ENCODE measurements at regions not wholly inside any gene's neighbourhood (a gene's known extent, or its start where the extent isn't known, plus 50 kb on each side); places are given as distances from the start of the nearest gene placed in this dataset.
"Not testable (repeated sequence)": the region's sequence is repeated elsewhere in the genome, so short reads cannot be mapped to it uniquely, and the experiment has no call there.

DNA sequence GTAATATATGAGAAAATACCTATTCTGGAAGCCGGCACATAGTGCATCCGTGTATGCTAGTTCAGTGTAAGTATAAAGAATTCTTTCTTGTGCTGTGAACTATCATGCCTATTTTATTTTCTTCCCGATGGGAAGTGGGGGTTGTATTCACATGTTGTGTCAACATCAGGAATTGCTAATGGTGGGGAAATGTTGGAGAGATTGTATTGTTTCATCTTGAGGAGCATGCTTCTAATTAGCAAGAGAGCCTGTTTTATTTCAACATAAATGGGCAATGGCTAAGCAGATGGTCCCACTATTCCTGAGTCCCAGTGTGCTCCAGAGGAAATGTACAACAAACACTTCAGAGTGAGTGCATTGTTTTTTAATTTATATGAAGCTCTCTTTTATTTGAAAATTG, 485.2 kb downstream of the PLPP3 start:
- no peak overlapping the region for H3K4me3 ChIP-seq (ENCODE audit: low read length in 2 of 2)
- H3K4ac ChIP-seq (ENCODE audit: low read length) = no peak overlapping the region
- H2BK5ac ChIP-seq (ENCODE audit: low read length) = no peak overlapping the region
- no peak overlapping the region for H3K9ac ChIP-seq (ENCODE audit: low read depth, low read length, poor library complexity)
- no peak overlapping the region for H3K18ac ChIP-seq (ENCODE audit: low read length)
- H2BK15ac ChIP-seq (ENCODE audit: low read length) = no peak overlapping the region
- WGBS, 2 donors (ENCODE audit: extremely low coverage in 2 of 2, insufficient read length in 2 of 2, insufficient replicate concordance in 1 of 2) = no CpG with 5 or more reads among the region's 3 CpGs
- no peak overlapping the region for H3K27ac ChIP-seq (replicated peaks; ENCODE audit: low read length)
- no peaks in the 10 kb centered on the region for H3K9me3 ChIP-seq (replicated peaks in 1 of 2; ENCODE audit: control insufficient read depth in 2 of 2, insufficient read depth in 1 of 2, low read depth in 1 of 2, low read length in 2 of 2)
- no peak overlapping the region for H4K91ac ChIP-seq (ENCODE audit: low read depth, low read length, poor library complexity)
- no peak overlapping the region for H3K4me2 ChIP-seq (ENCODE audit: insufficient read depth, low read length, poor library complexity, severe bottlenecking)
- no peaks in the 10 kb centered on the region for H3K36me3 ChIP-seq (replicated peaks in 1 of 2; ENCODE audit: control insufficient read depth in 2 of 2, insufficient read depth in 2 of 2, low read length in 2 of 2)
- no peaks in the 10 kb centered on the region for H3K27me3 ChIP-seq (ENCODE audit: control insufficient read depth in 3 of 3, insufficient read depth in 3 of 3, low read depth in 1 of 3, low read length in 3 of 3)
- no peaks in the 10 kb centered on the region for H3K79me1 ChIP-seq (ENCODE audit: low read depth, low read length)
- H3K4me1 ChIP-seq (ENCODE audit: control insufficient read depth in 2 of 2, insufficient read depth in 1 of 2, low read depth in 1 of 2, low read length in 2 of 2) = no peaks in the 10 kb centered on the region
- no peak overlapping the region for H2AK5ac ChIP-seq (ENCODE audit: low read depth, low read length)
- no peak for DNase-seq (ENCODE audit: low spot score)
- H2BK120ac ChIP-seq (ENCODE audit: low read depth, low read length) = no peak overlapping the region
- no peak overlapping the region for H2BK12ac ChIP-seq (ENCODE audit: low read length)
- no peak overlapping the region for H3K14ac ChIP-seq (ENCODE audit: low read length)
- H3K23ac ChIP-seq (ENCODE audit: low read depth, low read length, poor library complexity) = no peak overlapping the region
- H2AFZ ChIP-seq (ENCODE audit: low read length) = no peak overlapping the region
- H4K8ac ChIP-seq (ENCODE audit: low read depth, low read length) = no peak overlapping the region

GRCh38 chr1:56092684-56093570, 486.4 kb downstream of the PLPP3 start:
- no peak overlapping the region for H3K14ac ChIP-seq (ENCODE audit: low read length)
- no peak for DNase-seq (ENCODE audit: low spot score)
- no peak overlapping the region for H2BK120ac ChIP-seq (ENCODE audit: low read depth, low read length)
- no peak overlapping the region for H2BK12ac ChIP-seq (ENCODE audit: low read length)
- no peak overlapping the region for H2AFZ ChIP-seq (ENCODE audit: low read length)
- H4K8ac ChIP-seq (ENCODE audit: low read depth, low read length) = no peak overlapping the region
- H3K4me1 ChIP-seq (ENCODE audit: control insufficient read depth in 2 of 2, insufficient read depth in 1 of 2, low read depth in 1 of 2, low read length in 2 of 2) = no peaks in the 10 kb centered on the region
- H3K27ac ChIP-seq (replicated peaks; ENCODE audit: low read length) = no peak overlapping the region
- peaks cover 0 to 2% of the 10 kb centered on the region in 2 donors for H3K9me3 ChIP-seq (replicated peaks in 1 of 2; ENCODE audit: control insufficient read depth in 2 of 2, insufficient read depth in 1 of 2, low read depth in 1 of 2, low read length in 2 of 2)
- H3K23ac ChIP-seq (ENCODE audit: low read depth, low read length, poor library complexity) = no peak overlapping the region
- H2BK5ac ChIP-seq (ENCODE audit: low read length) = no peak overlapping the region
- no peak overlapping the region for H3K4ac ChIP-seq (ENCODE audit: low read length)
- no peaks in the 10 kb centered on the region for H3K27me3 ChIP-seq (ENCODE audit: control insufficient read depth in 3 of 3, insufficient read depth in 3 of 3, low read depth in 1 of 3, low read length in 3 of 3)
- no peak overlapping the region for H3K18ac ChIP-seq (ENCODE audit: low read length)
- no peak overlapping the region for H2BK15ac ChIP-seq (ENCODE audit: low read length)
- H3K36me3 ChIP-seq (replicated peaks in 1 of 2; ENCODE audit: control insufficient read depth in 2 of 2, insufficient read depth in 2 of 2, low read length in 2 of 2) = no peaks in the 10 kb centered on the region
- no peak overlapping the region for H3K4me3 ChIP-seq (ENCODE audit: low read length in 2 of 2)
- H2AK5ac ChIP-seq (ENCODE audit: low read depth, low read length) = no peak overlapping the region
- no peak overlapping the region for H3K9ac ChIP-seq (ENCODE audit: low read depth, low read length, poor library complexity)
- WGBS, 2 donors (ENCODE audit: extremely low coverage in 2 of 2, insufficient read length in 2 of 2, insufficient replicate concordance in 1 of 2) = no CpG with 5 or more reads among the region's 2 CpGs
- H4K91ac ChIP-seq (ENCODE audit: low read depth, low read length, poor library complexity) = no peak overlapping the region
- H3K4me2 ChIP-seq (ENCODE audit: insufficient read depth, low read length, poor library complexity, severe bottlenecking) = no peak overlapping the region
- H3K79me1 ChIP-seq (ENCODE audit: low read depth, low read length) = no peaks in the 10 kb centered on the region

GRCh38 chr1:56089826-56090225, 489.5 kb downstream of the PLPP3 start:
- not testable (repeated sequence) for H2BK120ac ChIP-seq (ENCODE audit: low read depth, low read length); H3K4me1 ChIP-seq (ENCODE audit: control insufficient read depth in 2 of 2, insufficient read depth in 1 of 2, low read depth in 1 of 2, low read length in 2 of 2); H3K27me3 ChIP-seq (ENCODE audit: control insufficient read depth in 3 of 3, insufficient read depth in 3 of 3, low read depth in 1 of 3, low read length in 3 of 3); H3K4me2 ChIP-seq (ENCODE audit: insufficient read depth, low read length, poor library complexity, severe bottlenecking); H3K23ac ChIP-seq (ENCODE audit: low read depth, low read length, poor library complexity); H3K9me3 ChIP-seq (replicated peaks in 1 of 2; ENCODE audit: control insufficient read depth in 2 of 2, insufficient read depth in 1 of 2, low read depth in 1 of 2, low read length in 2 of 2); H3K9ac ChIP-seq (ENCODE audit: low read depth, low read length, poor library complexity); H4K91ac ChIP-seq (ENCODE audit: low read depth, low read length, poor library complexity); H2BK15ac ChIP-seq (ENCODE audit: low read length); H2AK5ac ChIP-seq (ENCODE audit: low read depth, low read length); H4K8ac ChIP-seq (ENCODE audit: low read depth, low read length); H3K14ac ChIP-seq (ENCODE audit: low read length); H3K36me3 ChIP-seq (replicated peaks in 1 of 2; ENCODE audit: control insufficient read depth in 2 of 2, insufficient read depth in 2 of 2, low read length in 2 of 2); H3K79me1 ChIP-seq (ENCODE audit: low read depth, low read length); DNase-seq (ENCODE audit: low spot score); H3K4me3 ChIP-seq (ENCODE audit: low read length in 2 of 2); H3K18ac ChIP-seq (ENCODE audit: low read length); H2BK12ac ChIP-seq (ENCODE audit: low read length); H2AFZ ChIP-seq (ENCODE audit: low read length); H3K27ac ChIP-seq (replicated peaks; ENCODE audit: low read length); H3K4ac ChIP-seq (ENCODE audit: low read length); H2BK5ac ChIP-seq (ENCODE audit: low read length)
- no CpG with 5 or more reads among the region's 17 CpGs for WGBS, 2 donors (ENCODE audit: extremely low coverage in 2 of 2, insufficient read length in 2 of 2, insufficient replicate concordance in 1 of 2)

DNA sequence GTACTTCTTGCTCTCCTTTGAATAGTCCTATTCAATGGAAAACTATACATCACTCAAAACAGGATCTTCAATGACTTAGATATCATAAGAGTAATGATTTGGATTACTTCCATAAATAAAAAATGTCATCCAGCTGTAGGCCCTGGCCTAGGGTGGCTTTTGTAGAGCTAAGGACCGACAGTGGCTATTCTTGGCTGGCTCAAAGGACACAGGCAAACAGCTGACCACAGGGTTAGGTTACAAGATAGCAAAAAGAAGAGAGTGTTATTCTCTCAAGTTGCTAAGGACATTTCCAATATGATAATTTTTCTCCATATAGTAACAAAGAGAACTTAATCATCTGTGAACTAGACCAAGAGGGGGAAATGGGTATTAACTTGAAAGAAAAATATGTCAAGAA, 495.1 kb downstream of the PLPP3 start:
- Histone ChIP-seq H2AK5ac (ENCODE audit: low read depth, low read length) (no peak overlapping the region), H3K18ac (ENCODE audit: low read length) (no peak overlapping the region), H2BK120ac (ENCODE audit: low read depth, low read length) (no peak overlapping the region), H3K4me1 (ENCODE audit: control insufficient read depth in 2 of 2, insufficient read depth in 1 of 2, low read depth in 1 of 2, low read length in 2 of 2) (no peaks in the 10 kb centered on the region), H2BK15ac (ENCODE audit: low read length) (no peak overlapping the region), H2BK12ac (ENCODE audit: low read length) (no peak overlapping the region), H3K4ac (ENCODE audit: low read length) (no peak overlapping the region), H4K8ac (ENCODE audit: low read depth, low read length) (no peak overlapping the region), H3K9ac (ENCODE audit: low read depth, low read length, poor library complexity) (no peak overlapping the region), H3K14ac (ENCODE audit: low read length) (no peak overlapping the region), H3K4me2 (ENCODE audit: insufficient read depth, low read length, poor library complexity, severe bottlenecking) (no peak overlapping the region), H3K23ac (ENCODE audit: low read depth, low read length, poor library complexity) (no peak overlapping the region), H3K27me3 (ENCODE audit: control insufficient read depth in 3 of 3, insufficient read depth in 3 of 3, low read depth in 1 of 3, low read length in 3 of 3) (no peaks in the 10 kb centered on the region), H3K36me3 (replicated peaks in 1 of 2; ENCODE audit: control insufficient read depth in 2 of 2, insufficient read depth in 2 of 2, low read length in 2 of 2) (no peaks in the 10 kb centered on the region), H4K91ac (ENCODE audit: low read depth, low read length, poor library complexity) (no peak overlapping the region), H3K4me3 (ENCODE audit: low read length in 2 of 2) (no peak overlapping the region), H2AFZ (ENCODE audit: low read length) (no peak overlapping the region), H3K9me3 (replicated peaks in 1 of 2; ENCODE audit: control insufficient read depth in 2 of 2, insufficient read depth in 1 of 2, low read depth in 1 of 2, low read length in 2 of 2) (peaks cover 2% of the 10 kb centered on the region in 2 donors), H2BK5ac (ENCODE audit: low read length) (no peak overlapping the region), H3K27ac (replicated peaks; ENCODE audit: low read length) (no peak overlapping the region), H3K79me1 (ENCODE audit: low read depth, low read length) (no peaks in the 10 kb centered on the region)
- WGBS, 2 donors (ENCODE audit: extremely low coverage in 2 of 2, insufficient read length in 2 of 2, insufficient replicate concordance in 1 of 2) = no CpG with 5 or more reads among the region's 1 CpG
- no peak for DNase-seq (ENCODE audit: low spot score)

Data from neuronal stem cell (in vitro differentiated cells).